Keratinocyte (primary cell): ENCODE measurements at regions not wholly inside any gene's neighbourhood (a gene's known extent, or its start where the extent isn't known, plus 50 kb on each side); places are given as distances from the start of the nearest gene placed in this dataset.

ENCODE experiments used
- DNase-seq: peaks from one replicate; pipeline ENCODE4 v3.0.0-alpha.2; 2011; ENCODE audit warnings: low read depth, missing footprints, low spot score
- FAIRE-seq: peaks from 2 replicates; lab custom pipeline; 2011; peaks lifted over from hg19 to GRCh38; lab: Jason Lieb, UNC
- H2AFZ ChIP-seq: 2 replicates; pipeline ENCODE4 v1.6.0; 2012; ENCODE audit warnings: low read length, control low read depth, inconsistent platforms; ENCODE audit not compliant: control insufficient read depth
- H3K27ac ChIP-seq: 2 replicates; pipeline ENCODE4 v1.5.1; 2011; ENCODE audit warnings: low read length; ENCODE audit not compliant: control insufficient read depth, insufficient read depth
- H3K27me3 ChIP-seq: 3 replicates; pipeline ENCODE4 v1.6.0; 2011; ENCODE audit warnings: low read length; ENCODE audit not compliant: control insufficient read depth, insufficient read depth; ENCODE audit errors: extremely low read depth
- H3K36me3 ChIP-seq, 2 experiments: 2 replicates in 1 of 2; 3 replicates in 1 of 2; pipeline ENCODE4 v1.5.1; 2011; ENCODE audit warnings: low read length in 2 of 2, mild to moderate bottlenecking in 1 of 2; ENCODE audit not compliant: control insufficient read depth in 2 of 2, insufficient read depth in 2 of 2; ENCODE audit errors: extremely low read depth in 1 of 2
- H3K4me1 ChIP-seq: 3 replicates; pipeline ENCODE4 v1.5.1; 2011; ENCODE audit warnings: low read length; ENCODE audit not compliant: control insufficient read depth, insufficient read depth; ENCODE audit errors: extremely low read depth
- H3K4me2 ChIP-seq: 3 replicates; pipeline ENCODE4 v1.6.0; 2011; ENCODE audit warnings: low read depth, low read length; ENCODE audit not compliant: control insufficient read depth, insufficient read depth; ENCODE audit errors: extremely low read depth
- H3K4me3 ChIP-seq, 3 experiments: fragments of 200-600 bp in 1 of 3; sonication (generic) in 1 of 3; 2 replicates in 2 of 3; 3 replicates in 1 of 3; pipeline ENCODE4 v1.5.1; 2011 to 2016; ENCODE audit warnings: low read length in 3 of 3, mild to moderate bottlenecking in 3 of 3, control low read depth in 2 of 3, inconsistent platforms in 1 of 3, low read depth in 1 of 3, mixed read lengths in 1 of 3, mixed run types in 1 of 3, moderate library complexity in 1 of 3; ENCODE audit not compliant: control insufficient read depth in 2 of 3, insufficient read depth in 2 of 3; ENCODE audit errors: extremely low read depth in 1 of 3
- H3K79me2 ChIP-seq: 2 replicates; pipeline ENCODE4 v1.6.0; 2012; ENCODE audit warnings: low read length; ENCODE audit not compliant: control insufficient read depth, insufficient read depth
- H3K9ac ChIP-seq: 3 replicates; pipeline ENCODE4 v1.6.0; 2011; ENCODE audit warnings: low read length; ENCODE audit not compliant: control insufficient read depth, insufficient read depth; ENCODE audit errors: extremely low read depth
- H3K9me1 ChIP-seq: 3 replicates; pipeline ENCODE4 v1.6.0; 2011; ENCODE audit warnings: low read length; ENCODE audit not compliant: control insufficient read depth, insufficient read depth; ENCODE audit errors: extremely low read depth
- H3K9me3 ChIP-seq: 2 replicates; pipeline ENCODE4 v1.5.1; 2012; ENCODE audit warnings: low read depth, low read length; ENCODE audit not compliant: control insufficient read depth
- H4K20me1 ChIP-seq: 3 replicates; pipeline ENCODE4 v1.6.0; 2011; ENCODE audit warnings: low read length; ENCODE audit not compliant: control insufficient read depth, insufficient read depth; ENCODE audit errors: extremely low read depth
- EZH2 ChIP-seq: IDR thresholded peaks from one replicate; pipeline ENCODE4 v1.6.1; 2012; ENCODE audit warnings: inconsistent platforms, mild to moderate bottlenecking, low read length, moderate library complexity
- dilution Hi-C: fragments of 300-500 bp; cut with MboI; formaldehyde crosslinking; loops from one replicate; pipeline ENCODE4 v1.7.0; 2020; ENCODE audit warnings: low sequenced_read_pairs; ENCODE audit not compliant: extremely low pct_ligation_motif_present
- TF ChIP-seq, protein P1 (sequence below), 3 experiments: IDR thresholded peaks in 1 of 3; conservative IDR thresholded peaks in 1 of 3; optimal IDR thresholded peaks in 1 of 3; 2 replicates in 2 of 3; 3 replicates in 1 of 3; pipeline versions ENCODE3 to v1.5.1; 2011; ENCODE audit warnings: low read length in 3 of 3, mild to moderate bottlenecking in 3 of 3, moderate library complexity in 2 of 3, control low read depth in 1 of 3, inconsistent platforms in 1 of 3; ENCODE audit not compliant: insufficient read depth in 2 of 3; ENCODE audit errors: extremely low read depth in 1 of 3

DNA sequence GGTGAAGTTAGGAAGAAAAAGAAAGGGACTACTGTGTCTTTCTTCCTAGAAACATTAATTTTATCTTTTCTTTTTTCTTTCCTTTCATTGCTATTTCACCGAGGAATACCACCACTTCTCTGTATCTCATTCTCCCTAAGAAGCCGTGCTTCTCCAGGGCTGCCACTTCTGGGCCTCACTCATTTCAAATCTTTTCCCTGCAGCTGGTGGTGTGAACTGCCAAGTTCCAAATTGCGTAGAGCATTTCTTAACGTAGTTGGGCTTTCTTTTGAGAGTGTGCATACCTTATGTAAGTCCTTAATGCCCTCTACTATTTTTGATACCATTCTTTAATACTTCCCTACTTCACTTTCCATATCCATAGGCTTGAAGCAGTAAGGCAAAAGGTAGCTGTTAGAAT lies 66.7 kb upstream of the CYP1B1 start:
- Histone ChIP-seq H3K27ac (no peak overlapping the region), H3K4me3 (no peak overlapping the region), H2AFZ (no peak overlapping the region), H3K79me2 (no peaks in the 10 kb centered on the region), H3K9me1 (no peaks in the 10 kb centered on the region), H3K36me3 (no peaks in the 10 kb centered on the region), H3K9ac (no peak overlapping the region), H4K20me1 (no peaks in the 10 kb centered on the region), H3K27me3 (no peaks in the 10 kb centered on the region), H3K9me3 (no peaks in the 10 kb centered on the region), H3K4me2 (no peak overlapping the region), H3K4me1 (peaks cover 15% of the 10 kb centered on the region)
- TF ChIP-seq, protein P1, sequence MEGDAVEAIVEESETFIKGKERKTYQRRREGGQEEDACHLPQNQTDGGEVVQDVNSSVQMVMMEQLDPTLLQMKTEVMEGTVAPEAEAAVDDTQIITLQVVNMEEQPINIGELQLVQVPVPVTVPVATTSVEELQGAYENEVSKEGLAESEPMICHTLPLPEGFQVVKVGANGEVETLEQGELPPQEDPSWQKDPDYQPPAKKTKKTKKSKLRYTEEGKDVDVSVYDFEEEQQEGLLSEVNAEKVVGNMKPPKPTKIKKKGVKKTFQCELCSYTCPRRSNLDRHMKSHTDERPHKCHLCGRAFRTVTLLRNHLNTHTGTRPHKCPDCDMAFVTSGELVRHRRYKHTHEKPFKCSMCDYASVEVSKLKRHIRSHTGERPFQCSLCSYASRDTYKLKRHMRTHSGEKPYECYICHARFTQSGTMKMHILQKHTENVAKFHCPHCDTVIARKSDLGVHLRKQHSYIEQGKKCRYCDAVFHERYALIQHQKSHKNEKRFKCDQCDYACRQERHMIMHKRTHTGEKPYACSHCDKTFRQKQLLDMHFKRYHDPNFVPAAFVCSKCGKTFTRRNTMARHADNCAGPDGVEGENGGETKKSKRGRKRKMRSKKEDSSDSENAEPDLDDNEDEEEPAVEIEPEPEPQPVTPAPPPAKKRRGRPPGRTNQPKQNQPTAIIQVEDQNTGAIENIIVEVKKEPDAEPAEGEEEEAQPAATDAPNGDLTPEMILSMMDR (optimal IDR thresholded peaks at IDR 0.05 in 1 of 3, IDR thresholded peaks at IDR 0.05 in 1 of 3, conservative IDR thresholded peaks at IDR 0.05 in 1 of 3; ENCODE audit: extremely low read depth in 1 of 3, insufficient read depth in 2 of 3, low read length in 3 of 3) = no peak
- TF ChIP-seq EZH2 = no peak
- dilution Hi-C loops = no loop called here
- DNase-seq = no peak
- no peak for FAIRE-seq

DNA sequence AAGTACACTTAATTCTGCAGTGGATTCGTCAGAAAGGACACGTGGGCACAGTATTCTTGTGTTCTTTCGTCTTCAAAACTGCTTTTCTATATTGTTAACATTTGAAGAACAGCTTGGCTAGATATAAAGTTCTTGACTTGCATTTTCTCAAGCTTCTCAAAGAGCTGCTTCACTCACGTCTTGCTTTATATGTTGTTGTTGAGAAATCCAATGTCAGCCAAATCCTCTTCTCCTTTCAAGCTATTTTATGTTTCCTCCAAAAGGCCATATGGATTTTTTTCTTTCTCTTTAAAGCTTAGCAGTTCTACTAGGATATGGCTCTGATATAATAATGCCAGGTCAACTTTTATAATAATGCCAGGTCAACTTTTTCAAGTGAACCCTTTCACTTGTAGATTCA lies 65.5 kb upstream of the CYP1B1 start:
- no peak overlapping the region for H3K27ac ChIP-seq
- H3K36me3 ChIP-seq = no peaks in the 10 kb centered on the region
- no peak for DNase-seq
- no peaks in the 10 kb centered on the region for H4K20me1 ChIP-seq
- H3K9me3 ChIP-seq = no peaks in the 10 kb centered on the region
- TF ChIP-seq, protein P1 (optimal IDR thresholded peaks at IDR 0.05 in 1 of 3, IDR thresholded peaks at IDR 0.05 in 1 of 3, conservative IDR thresholded peaks at IDR 0.05 in 1 of 3; ENCODE audit: extremely low read depth in 1 of 3, insufficient read depth in 2 of 3, low read length in 3 of 3) = no peak
- no peak for TF ChIP-seq EZH2
- no peaks in the 10 kb centered on the region for H3K79me2 ChIP-seq
- FAIRE-seq = no peak
- H3K4me2 ChIP-seq = no peak overlapping the region
- H2AFZ ChIP-seq = no peak overlapping the region
- H3K27me3 ChIP-seq = no peaks in the 10 kb centered on the region
- dilution Hi-C loops = no loop called here
- no peak overlapping the region for H3K4me3 ChIP-seq
- H3K9ac ChIP-seq = no peak overlapping the region
- peaks cover 6% of the 10 kb centered on the region for H3K4me1 ChIP-seq
- no peaks in the 10 kb centered on the region for H3K9me1 ChIP-seq
